ENCODE measurements at regions not wholly inside any gene's neighbourhood (a gene's known extent, or its start where the extent isn't known, plus 50 kb on each side); places are given as distances from the start of the nearest gene placed in this dataset.
"Not testable (repeated sequence)": the region's sequence is repeated elsewhere in the genome, so short reads cannot be mapped to it uniquely, and the experiment has no call there.

DNA sequence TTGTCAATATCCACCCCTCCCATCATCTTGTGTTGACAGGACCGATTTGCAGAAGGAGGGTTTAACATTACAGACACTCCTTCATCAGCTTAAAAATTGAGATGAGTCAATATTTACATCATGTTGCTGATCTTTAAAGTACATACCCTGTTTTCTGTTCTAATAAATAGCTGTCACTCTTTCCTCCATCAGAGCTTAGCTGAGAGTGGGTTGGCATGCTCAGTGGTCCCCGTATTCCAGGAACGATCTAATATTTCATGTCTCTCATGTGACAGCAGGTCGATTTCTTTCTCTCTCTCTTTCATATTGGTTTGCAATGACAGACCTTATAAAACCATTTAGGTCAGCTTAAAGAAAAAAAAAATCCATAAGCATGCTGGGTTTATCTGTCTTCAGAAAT lies 950.6 kb downstream of the GALC start:
- no peak overlapping the region for H3K4me3 ChIP-seq (ENCODE audit: low read depth, low read length)
- TF ChIP-seq, protein P1, sequence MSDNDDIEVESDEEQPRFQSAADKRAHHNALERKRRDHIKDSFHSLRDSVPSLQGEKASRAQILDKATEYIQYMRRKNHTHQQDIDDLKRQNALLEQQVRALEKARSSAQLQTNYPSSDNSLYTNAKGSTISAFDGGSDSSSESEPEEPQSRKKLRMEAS (IDR thresholded peaks at IDR 0.05; ENCODE audit: low read depth, low read length), result no peak
- TF ChIP-seq, protein P2, sequence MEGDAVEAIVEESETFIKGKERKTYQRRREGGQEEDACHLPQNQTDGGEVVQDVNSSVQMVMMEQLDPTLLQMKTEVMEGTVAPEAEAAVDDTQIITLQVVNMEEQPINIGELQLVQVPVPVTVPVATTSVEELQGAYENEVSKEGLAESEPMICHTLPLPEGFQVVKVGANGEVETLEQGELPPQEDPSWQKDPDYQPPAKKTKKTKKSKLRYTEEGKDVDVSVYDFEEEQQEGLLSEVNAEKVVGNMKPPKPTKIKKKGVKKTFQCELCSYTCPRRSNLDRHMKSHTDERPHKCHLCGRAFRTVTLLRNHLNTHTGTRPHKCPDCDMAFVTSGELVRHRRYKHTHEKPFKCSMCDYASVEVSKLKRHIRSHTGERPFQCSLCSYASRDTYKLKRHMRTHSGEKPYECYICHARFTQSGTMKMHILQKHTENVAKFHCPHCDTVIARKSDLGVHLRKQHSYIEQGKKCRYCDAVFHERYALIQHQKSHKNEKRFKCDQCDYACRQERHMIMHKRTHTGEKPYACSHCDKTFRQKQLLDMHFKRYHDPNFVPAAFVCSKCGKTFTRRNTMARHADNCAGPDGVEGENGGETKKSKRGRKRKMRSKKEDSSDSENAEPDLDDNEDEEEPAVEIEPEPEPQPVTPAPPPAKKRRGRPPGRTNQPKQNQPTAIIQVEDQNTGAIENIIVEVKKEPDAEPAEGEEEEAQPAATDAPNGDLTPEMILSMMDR (IDR thresholded peaks at IDR 0.05; ENCODE audit: low read depth, low read length), result no peak
- TF ChIP-seq MYC (IDR thresholded peaks at IDR 0.05; ENCODE audit: low read depth, low read length) (no peak), POLR2A (IDR thresholded peaks at IDR 0.05; ENCODE audit: extremely low read depth, insufficient read length) (no peak)
- no peak for DNase-seq (ENCODE audit: low read depth)

DNA sequence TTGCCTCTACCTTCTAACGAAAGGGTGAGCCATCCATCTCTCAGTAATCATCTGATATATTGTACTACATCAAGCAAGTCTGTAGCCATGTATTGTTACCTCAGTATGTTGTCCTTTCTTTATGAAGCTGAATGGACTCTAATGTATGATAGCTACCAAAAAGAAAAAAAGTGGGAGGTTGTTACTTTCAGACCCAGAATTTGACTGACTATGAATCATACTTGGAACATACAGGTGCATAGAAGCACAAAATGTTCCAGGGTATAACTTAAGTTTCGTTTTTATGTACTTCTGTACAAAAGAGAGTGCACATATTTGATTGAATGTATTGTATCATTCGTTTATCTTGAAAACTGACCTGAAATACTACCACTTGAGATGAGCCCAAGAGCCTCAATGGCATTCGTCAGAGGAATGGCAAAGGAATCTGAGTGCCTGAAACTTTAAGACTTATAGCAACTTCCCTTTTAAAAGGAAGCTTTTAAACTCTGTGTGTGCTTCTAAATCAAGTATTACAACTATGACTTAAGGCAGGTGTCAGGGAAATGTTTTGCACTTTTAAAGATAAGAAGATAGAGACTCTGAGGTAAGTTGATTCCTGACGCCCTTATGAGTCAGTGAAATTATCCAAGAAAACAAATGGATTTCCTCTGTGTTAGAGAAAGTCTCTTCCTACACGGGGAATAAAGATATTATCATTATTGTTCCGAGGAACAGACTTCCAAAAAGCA lies 951.5 kb downstream of the GALC start:
- TF ChIP-seq MYC (IDR thresholded peaks at IDR 0.05; ENCODE audit: low read depth, low read length) (no peak), POLR2A (IDR thresholded peaks at IDR 0.05; ENCODE audit: extremely low read depth, insufficient read length) (no peak)
- TF ChIP-seq, protein P1 (IDR thresholded peaks at IDR 0.05; ENCODE audit: low read depth, low read length), result no peak
- TF ChIP-seq, protein P2 (IDR thresholded peaks at IDR 0.05; ENCODE audit: low read depth, low read length), result no peak
- DNase-seq (ENCODE audit: low read depth), result no peak
- H3K4me3 ChIP-seq (ENCODE audit: low read depth, low read length), result no peak overlapping the region

DNA sequence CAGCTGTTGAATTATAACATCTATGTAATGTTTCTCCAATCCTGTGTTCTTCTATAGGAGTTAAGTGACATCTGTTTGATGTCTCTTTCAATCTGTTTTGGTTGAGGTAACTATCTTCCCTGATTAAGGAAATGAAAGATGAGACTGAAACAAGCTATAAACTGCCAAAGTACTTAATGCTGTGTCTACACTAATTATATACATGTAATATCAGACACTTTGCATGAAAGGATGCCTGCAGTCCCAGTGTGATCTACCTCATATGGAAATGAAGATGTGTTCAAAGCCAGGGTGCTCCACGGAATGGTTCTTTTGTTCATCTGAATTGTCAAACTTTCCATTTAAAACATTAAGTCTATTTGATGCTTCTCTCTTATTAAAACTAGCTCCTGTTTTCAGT lies 958.3 kb downstream of the GALC start:
- TF ChIP-seq, protein P1 (IDR thresholded peaks at IDR 0.05; ENCODE audit: low read depth, low read length), result no peak
- TF ChIP-seq, protein P2 (IDR thresholded peaks at IDR 0.05; ENCODE audit: low read depth, low read length), result no peak
- no peak for TF ChIP-seq POLR2A (IDR thresholded peaks at IDR 0.05; ENCODE audit: extremely low read depth, insufficient read length)
- no peak for TF ChIP-seq MYC (IDR thresholded peaks at IDR 0.05; ENCODE audit: low read depth, low read length)
- H3K4me3 ChIP-seq (ENCODE audit: low read depth, low read length), result no peak overlapping the region
- DNase-seq (ENCODE audit: low read depth), result no peak

DNA sequence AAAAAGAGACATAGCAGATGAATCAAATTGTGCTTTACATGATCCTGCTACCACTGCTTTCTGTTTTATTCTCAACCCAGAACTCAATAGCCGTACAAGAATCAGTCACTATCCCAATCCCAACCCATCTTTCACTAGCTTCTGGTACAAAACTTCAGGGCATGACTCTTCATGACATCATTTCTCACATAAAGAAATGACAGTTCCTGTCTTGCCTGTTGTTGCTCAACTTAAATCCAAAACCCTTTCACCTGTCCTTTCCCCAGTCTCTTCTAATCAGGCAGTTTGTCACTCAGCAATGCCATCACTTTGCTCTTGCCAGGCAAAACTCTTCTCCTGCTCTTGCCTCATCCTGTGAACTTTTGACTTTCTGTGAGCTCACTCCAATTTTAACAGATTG lies 962.8 kb downstream of the GALC start:
- H3K4me3 ChIP-seq (ENCODE audit: low read depth, low read length), result no peak overlapping the region
- DNase-seq (ENCODE audit: low read depth), result no peak
- no peak for TF ChIP-seq MYC (IDR thresholded peaks at IDR 0.05; ENCODE audit: low read depth, low read length)

DNA sequence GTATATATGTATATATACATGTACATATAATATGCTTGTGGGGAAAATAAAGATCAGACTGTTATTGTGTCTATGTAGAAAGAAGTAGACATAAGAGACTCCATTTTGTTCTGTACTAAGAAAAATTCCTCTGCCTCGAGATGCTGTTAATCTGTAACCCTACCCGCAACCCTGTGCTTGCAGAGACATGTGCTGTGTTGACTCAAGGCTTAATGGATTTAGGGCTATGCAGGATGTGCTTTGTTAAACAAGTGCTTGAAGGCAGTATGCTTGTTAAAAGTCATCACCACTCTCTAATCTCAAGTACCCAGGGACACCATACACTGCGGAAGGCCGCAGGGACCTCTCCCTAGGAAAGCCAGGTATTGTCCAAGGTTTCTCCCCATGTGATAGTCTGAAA lies 972.9 kb downstream of the GALC start:
- not testable (repeated sequence) for DNase-seq (ENCODE audit: low read depth); H3K4me3 ChIP-seq (ENCODE audit: low read depth, low read length)

DNA sequence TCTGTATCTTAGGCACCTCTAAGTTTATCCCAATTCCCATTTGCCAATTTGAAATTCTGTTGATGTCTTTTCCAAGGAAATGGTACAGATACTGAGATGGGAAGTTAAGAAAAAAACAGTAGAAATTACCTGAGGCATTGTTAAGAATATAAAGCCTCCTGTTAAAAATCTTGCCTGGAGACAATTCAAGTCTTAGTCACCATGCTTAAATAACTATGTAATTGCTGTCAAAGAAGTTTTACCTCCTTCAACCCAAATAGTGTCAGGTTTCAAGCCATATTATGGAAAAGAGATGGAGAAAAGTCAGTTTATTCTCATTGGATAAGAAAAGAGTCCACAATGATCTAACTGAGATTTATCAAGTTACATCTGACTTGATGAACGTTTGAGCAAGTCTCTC lies 974.7 kb downstream of the GALC start:
- DNase-seq (ENCODE audit: low read depth), result no peak
- TF ChIP-seq, protein P2 (IDR thresholded peaks at IDR 0.05; ENCODE audit: low read depth, low read length), result no peak
- no peak for TF ChIP-seq MYC (IDR thresholded peaks at IDR 0.05; ENCODE audit: low read depth, low read length)
- no peak for TF ChIP-seq POLR2A (IDR thresholded peaks at IDR 0.05; ENCODE audit: extremely low read depth, insufficient read length)
- TF ChIP-seq, protein P1 (IDR thresholded peaks at IDR 0.05; ENCODE audit: low read depth, low read length), result no peak

DNA sequence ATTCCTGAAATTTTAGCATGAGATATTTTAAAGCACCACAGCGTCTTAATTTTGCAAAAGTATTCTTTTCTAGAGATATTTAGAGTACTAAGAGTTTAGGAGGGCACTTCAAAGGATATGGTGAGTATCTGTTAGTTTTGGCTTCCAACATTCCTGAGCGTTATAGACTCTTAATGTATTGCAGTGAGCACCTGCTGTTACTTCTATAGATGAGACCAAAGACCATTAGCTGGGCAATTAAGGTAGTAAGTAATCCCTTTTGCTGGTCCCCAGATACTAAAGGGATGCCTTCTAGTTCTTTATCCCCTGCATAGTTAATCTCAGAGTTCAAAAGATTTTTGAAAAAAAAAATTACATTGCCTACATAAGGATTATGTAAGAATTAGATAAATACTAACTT lies 975.6 kb downstream of the GALC start:
- no peak for TF ChIP-seq POLR2A (IDR thresholded peaks at IDR 0.05; ENCODE audit: extremely low read depth, insufficient read length)
- TF ChIP-seq MYC (IDR thresholded peaks at IDR 0.05; ENCODE audit: low read depth, low read length), result no peak
- H3K4me3 ChIP-seq (ENCODE audit: low read depth, low read length), result no peak overlapping the region

More for the DNA sequence above, 974.7 kb downstream of the GALC start:
- no peak overlapping the region for H3K4me3 ChIP-seq (ENCODE audit: low read depth, low read length)

More for the DNA sequence above, 975.6 kb downstream of the GALC start:
- DNase-seq (ENCODE audit: low read depth), result no peak

Measured in NB4 (cell line).